ENCODE measurements at regions not wholly inside any gene's neighbourhood (a gene's known extent, or its start where the extent isn't known, plus 50 kb on each side); places are given as distances from the start of the nearest gene placed in this dataset.

GRCh38 chr4:33187035-33187434 lies 2466.9 kb downstream of the PCDH7 start:
- no peak overlapping the region for H3K4me3 ChIP-seq (ENCODE audit: low read depth in 1 of 2, low read length in 2 of 2)
- H3K9me3 ChIP-seq (ENCODE audit: control insufficient read depth in 2 of 2, insufficient read depth in 1 of 2, low read depth in 1 of 2, low read length in 1 of 2) = peaks cover 0 to 2% of the 10 kb centered on the region in 2 donors
- H3K36me3 ChIP-seq (ENCODE audit: control insufficient read depth in 2 of 2, insufficient read depth in 2 of 2, low read length in 1 of 2) = no peaks in the 10 kb centered on the region
- H3K27ac ChIP-seq (ENCODE audit: low read depth in 2 of 2, low read length in 1 of 2) = no peak overlapping the region
- H3K4me1 ChIP-seq (ENCODE audit: control insufficient read depth in 2 of 2, insufficient read depth in 2 of 2, low read length in 1 of 2) = no peaks in the 10 kb centered on the region
- H3K27me3 ChIP-seq (ENCODE audit: control insufficient read depth in 1 of 2, insufficient read depth in 2 of 2, low read length in 2 of 2) = no peaks in the 10 kb centered on the region

- H3K4me3 ChIP-seq (ENCODE audit: low read depth in 1 of 2, low read length in 2 of 2) = no peak overlapping the region
- no peak overlapping the region for H3K27ac ChIP-seq (ENCODE audit: low read depth in 2 of 2, low read length in 1 of 2)
- WGBS, 2 donors = 81 to 83% methylated on average over 6 of the region's 6 CpGs
- H3K4me1 ChIP-seq (ENCODE audit: control insufficient read depth in 2 of 2, insufficient read depth in 2 of 2, low read length in 1 of 2) = no peaks in the 10 kb centered on the region
- no peaks in the 10 kb centered on the region for H3K27me3 ChIP-seq (ENCODE audit: control insufficient read depth in 1 of 2, insufficient read depth in 2 of 2, low read length in 2 of 2)
- peaks cover 0 to 2% of the 10 kb centered on the region in 2 donors for H3K9me3 ChIP-seq (ENCODE audit: control insufficient read depth in 2 of 2, insufficient read depth in 1 of 2, low read depth in 1 of 2, low read length in 1 of 2)
- no peaks in the 10 kb centered on the region for H3K36me3 ChIP-seq (ENCODE audit: control insufficient read depth in 2 of 2, insufficient read depth in 2 of 2, low read length in 1 of 2)
These were observed 2468.6 kb downstream of the PCDH7 start for GRCh38 chr4:33188733-33189132.

- Histone ChIP-seq H3K27ac (ENCODE audit: low read depth in 2 of 2, low read length in 1 of 2) (no peak overlapping the region), H3K36me3 (ENCODE audit: control insufficient read depth in 2 of 2, insufficient read depth in 2 of 2, low read length in 1 of 2) (no peaks in the 10 kb centered on the region), H3K4me3 (ENCODE audit: low read depth in 1 of 2, low read length in 2 of 2) (no peak overlapping the region), H3K9me3 (ENCODE audit: control insufficient read depth in 2 of 2, insufficient read depth in 1 of 2, low read depth in 1 of 2, low read length in 1 of 2) (peaks cover 0 to 2% of the 10 kb centered on the region in 2 donors), H3K4me1 (ENCODE audit: control insufficient read depth in 2 of 2, insufficient read depth in 2 of 2, low read length in 1 of 2) (no peaks in the 10 kb centered on the region), H3K27me3 (ENCODE audit: control insufficient read depth in 1 of 2, insufficient read depth in 2 of 2, low read length in 2 of 2) (no peaks in the 10 kb centered on the region)
- 85 to 100% methylated on average over 1 of the region's 1 CpG for WGBS, 2 donors
These were observed 2469.0 kb downstream of the PCDH7 start for GRCh38 chr4:33189169-33189568.

- 63 to 70% methylated on average over 2 of the region's 2 CpGs for WGBS, 2 donors
- Histone ChIP-seq H3K27me3 (ENCODE audit: control insufficient read depth in 1 of 2, insufficient read depth in 2 of 2, low read length in 2 of 2) (no peaks in the 10 kb centered on the region), H3K4me1 (ENCODE audit: control insufficient read depth in 2 of 2, insufficient read depth in 2 of 2, low read length in 1 of 2) (no peaks in the 10 kb centered on the region), H3K36me3 (ENCODE audit: control insufficient read depth in 2 of 2, insufficient read depth in 2 of 2, low read length in 1 of 2) (no peaks in the 10 kb centered on the region), H3K27ac (ENCODE audit: low read depth in 2 of 2, low read length in 1 of 2) (no peak overlapping the region), H3K4me3 (ENCODE audit: low read depth in 1 of 2, low read length in 2 of 2) (no peak overlapping the region), H3K9me3 (ENCODE audit: control insufficient read depth in 2 of 2, insufficient read depth in 1 of 2, low read depth in 1 of 2, low read length in 1 of 2) (no peaks in the 10 kb centered on the region)
These were observed 2472.9 kb downstream of the PCDH7 start for GRCh38 chr4:33193109-33193508.

GRCh38 chr4:33200377-33200776 lies 2480.2 kb downstream of the PCDH7 start:
- Histone ChIP-seq H3K4me3 (ENCODE audit: low read depth in 1 of 2, low read length in 2 of 2) (no peak overlapping the region), H3K9me3 (ENCODE audit: control insufficient read depth in 2 of 2, insufficient read depth in 1 of 2, low read depth in 1 of 2, low read length in 1 of 2) (no peaks in the 10 kb centered on the region), H3K4me1 (ENCODE audit: control insufficient read depth in 2 of 2, insufficient read depth in 2 of 2, low read length in 1 of 2) (no peaks in the 10 kb centered on the region), H3K27ac (ENCODE audit: low read depth in 2 of 2, low read length in 1 of 2) (no peak overlapping the region), H3K36me3 (ENCODE audit: control insufficient read depth in 2 of 2, insufficient read depth in 2 of 2, low read length in 1 of 2) (no peaks in the 10 kb centered on the region), H3K27me3 (ENCODE audit: control insufficient read depth in 1 of 2, insufficient read depth in 2 of 2, low read length in 2 of 2) (no peaks in the 10 kb centered on the region)

- Histone ChIP-seq H3K36me3 (ENCODE audit: control insufficient read depth in 2 of 2, insufficient read depth in 2 of 2, low read length in 1 of 2) (no peaks in the 10 kb centered on the region), H3K9me3 (ENCODE audit: control insufficient read depth in 2 of 2, insufficient read depth in 1 of 2, low read depth in 1 of 2, low read length in 1 of 2) (no peaks in the 10 kb centered on the region), H3K27ac (ENCODE audit: low read depth in 2 of 2, low read length in 1 of 2) (no peak overlapping the region), H3K4me3 (ENCODE audit: low read depth in 1 of 2, low read length in 2 of 2) (no peak overlapping the region), H3K27me3 (ENCODE audit: control insufficient read depth in 1 of 2, insufficient read depth in 2 of 2, low read length in 2 of 2) (no peaks in the 10 kb centered on the region), H3K4me1 (ENCODE audit: control insufficient read depth in 2 of 2, insufficient read depth in 2 of 2, low read length in 1 of 2) (no peaks in the 10 kb centered on the region)
- WGBS, 2 donors = 78 to 80% methylated on average over 5 of the region's 5 CpGs
These were observed 2498.1 kb downstream of the PCDH7 start for GRCh38 chr4:33218238-33218637.

- 63 to 68% methylated on average over 2 of the region's 2 CpGs for WGBS, 2 donors
These were observed 2506.0 kb downstream of the PCDH7 start for GRCh38 chr4:33226133-33226532.

GRCh38 chr4:33226783-33227182 lies 2506.6 kb downstream of the PCDH7 start:
- Histone ChIP-seq H3K36me3 (ENCODE audit: control insufficient read depth in 2 of 2, insufficient read depth in 2 of 2, low read length in 1 of 2) (no peaks in the 10 kb centered on the region), H3K4me1 (ENCODE audit: control insufficient read depth in 2 of 2, insufficient read depth in 2 of 2, low read length in 1 of 2) (no peaks in the 10 kb centered on the region), H3K4me3 (ENCODE audit: low read depth in 1 of 2, low read length in 2 of 2) (no peak overlapping the region), H3K9me3 (ENCODE audit: control insufficient read depth in 2 of 2, insufficient read depth in 1 of 2, low read depth in 1 of 2, low read length in 1 of 2) (no peaks in the 10 kb centered on the region), H3K27me3 (ENCODE audit: control insufficient read depth in 1 of 2, insufficient read depth in 2 of 2, low read length in 2 of 2) (no peaks in the 10 kb centered on the region), H3K27ac (ENCODE audit: low read depth in 2 of 2, low read length in 1 of 2) (no peak overlapping the region)
- 87 to 92% methylated on average over 1 of the region's 1 CpG for WGBS, 2 donors

More at GRCh38 chr4:33226133-33226532, 2506.0 kb downstream of the PCDH7 start:
- Histone ChIP-seq H3K36me3 (ENCODE audit: control insufficient read depth in 2 of 2, insufficient read depth in 2 of 2, low read length in 1 of 2) (no peaks in the 10 kb centered on the region), H3K4me3 (ENCODE audit: low read depth in 1 of 2, low read length in 2 of 2) (no peak overlapping the region), H3K9me3 (ENCODE audit: control insufficient read depth in 2 of 2, insufficient read depth in 1 of 2, low read depth in 1 of 2, low read length in 1 of 2) (no peaks in the 10 kb centered on the region), H3K4me1 (ENCODE audit: control insufficient read depth in 2 of 2, insufficient read depth in 2 of 2, low read length in 1 of 2) (no peaks in the 10 kb centered on the region), H3K27ac (ENCODE audit: low read depth in 2 of 2, low read length in 1 of 2) (no peak overlapping the region), H3K27me3 (ENCODE audit: control insufficient read depth in 1 of 2, insufficient read depth in 2 of 2, low read length in 2 of 2) (no peaks in the 10 kb centered on the region)

GRCh38 chr4:33255094-33255493 lies 2534.9 kb downstream of the PCDH7 start:
- 91 to 93% methylated on average over 10 of the region's 10 CpGs for WGBS, 2 donors
- H3K9me3 ChIP-seq (ENCODE audit: control insufficient read depth in 2 of 2, insufficient read depth in 1 of 2, low read depth in 1 of 2, low read length in 1 of 2) = no peaks in the 10 kb centered on the region
- H3K4me1 ChIP-seq (ENCODE audit: control insufficient read depth in 2 of 2, insufficient read depth in 2 of 2, low read length in 1 of 2) = no peaks in the 10 kb centered on the region
- no peaks in the 10 kb centered on the region for H3K27me3 ChIP-seq (ENCODE audit: control insufficient read depth in 1 of 2, insufficient read depth in 2 of 2, low read length in 2 of 2)
- no peaks in the 10 kb centered on the region for H3K36me3 ChIP-seq (ENCODE audit: control insufficient read depth in 2 of 2, insufficient read depth in 2 of 2, low read length in 1 of 2)
- no peak overlapping the region for H3K27ac ChIP-seq (ENCODE audit: low read depth in 2 of 2, low read length in 1 of 2)
- H3K4me3 ChIP-seq (ENCODE audit: low read depth in 1 of 2, low read length in 2 of 2) = no peak overlapping the region

- Histone ChIP-seq H3K27me3 (ENCODE audit: control insufficient read depth in 1 of 2, insufficient read depth in 2 of 2, low read length in 2 of 2) (no peaks in the 10 kb centered on the region), H3K9me3 (ENCODE audit: control insufficient read depth in 2 of 2, insufficient read depth in 1 of 2, low read depth in 1 of 2, low read length in 1 of 2) (no peaks in the 10 kb centered on the region), H3K36me3 (ENCODE audit: control insufficient read depth in 2 of 2, insufficient read depth in 2 of 2, low read length in 1 of 2) (no peaks in the 10 kb centered on the region), H3K27ac (ENCODE audit: low read depth in 2 of 2, low read length in 1 of 2) (no peak overlapping the region), H3K4me1 (ENCODE audit: control insufficient read depth in 2 of 2, insufficient read depth in 2 of 2, low read length in 1 of 2) (no peaks in the 10 kb centered on the region), H3K4me3 (ENCODE audit: low read depth in 1 of 2, low read length in 2 of 2) (no peak overlapping the region)
- 76 to 80% methylated on average over 6 of the region's 6 CpGs for WGBS, 2 donors
These were observed 2535.3 kb downstream of the PCDH7 start for GRCh38 chr4:33255507-33255906.

Data from esophagus (tissue), 2 donors.